ENCODE measurements at regions not wholly inside any gene's neighbourhood (a gene's known extent, or its start where the extent isn't known, plus 50 kb on each side); places are given as distances from the start of the nearest gene placed in this dataset.

- ChIA-PET POLR2A (no interaction called here), CTCF (interaction anchor here (1.2 to 1.4 kb wide), 3 partner anchors 8 to 184 kb away, joined by 3 to 6 read pairs (median 4); no protein-coding TSS in a partner anchor)
- H3K9ac ChIP-seq (replicated peaks; ENCODE audit: extremely low read depth, insufficient read depth, low read length), result no peak overlapping the region
Measured at GRCh38 chr15:39180030-39180429, 400.8 kb upstream of the THBS1 start.

More at GRCh38 chr15:39180030-39180429, 400.8 kb upstream of the THBS1 start:
- intact Hi-C loops (cut with micrococcal nuclease), result no loop called here
- Histone ChIP-seq H3K4me1 (ENCODE audit: control insufficient read depth, extremely low read depth, insufficient read depth, low read length) (peaks cover 15% of the 10 kb centered on the region), H3K4me2 (ENCODE audit: insufficient read depth, low read length) (no peak overlapping the region), H3K27me3 (ENCODE audit: control insufficient read depth in 2 of 2, insufficient read depth in 2 of 2, low read length in 2 of 2) (no peaks in the 10 kb centered on the region), H3K9me3 (replicated peaks; ENCODE audit: control insufficient read depth, insufficient read depth, low read length) (no peaks in the 10 kb centered on the region), H2AFZ (ENCODE audit: low read depth, low read length) (peak overlapping the region; percentile 50), H3K36me3 (ENCODE audit: control insufficient read depth in 2 of 2, extremely low read depth in 1 of 2, insufficient read depth in 2 of 2, low read length in 2 of 2) (no peaks in the 10 kb centered on the region), H3K27ac (ENCODE audit: insufficient read depth, low read depth, low read length) (no peak overlapping the region), H3K79me2 (ENCODE audit: control insufficient read depth, insufficient read depth, low read length) (no peaks in the 10 kb centered on the region), H4K20me1 (replicated peaks; ENCODE audit: control insufficient read depth, extremely low read depth, insufficient read depth, low read length) (no peaks in the 10 kb centered on the region), H3K9me1 (replicated peaks; ENCODE audit: control insufficient read depth, extremely low read depth, insufficient read depth, low read length) (no peaks in the 10 kb centered on the region), H3K4me3 (replicated peaks in 1 of 3; ENCODE audit: insufficient read depth in 1 of 3, low read depth in 1 of 3, low read length in 3 of 3) (no peak overlapping the region)
- FAIRE-seq, result no peak
- BruUV-seq (replicated peaks), result no TSS peak
- no peak for DNase-seq (ENCODE audit: low read depth, low spot score)
- dilution Hi-C loops (cut with MboI; ENCODE audit: extremely low pct_ligation_motif_present, low sequenced_read_pairs), result loop anchor here (25.0 kb wide), 1 partner anchor 182 kb away; no protein-coding TSS in a partner anchor
- no peak for TF ChIP-seq CTCF (IDR thresholded peaks at IDR 0.05; ENCODE audit: extremely low read depth in 1 of 2, insufficient read depth in 1 of 2, low read depth in 1 of 2, low read length in 2 of 2)
- no peak for TF ChIP-seq EZH2 (IDR thresholded peaks at IDR 0.05; ENCODE audit: borderline replicate concordance, low read depth, low read length, severe bottlenecking)
- no peak for TF ChIP-seq FOS (IDR thresholded peaks at IDR 0.05; ENCODE audit: borderline replicate concordance, insufficient read depth, low read length)
- no peak for TF ChIP-seq POLR2A (IDR thresholded peaks at IDR 0.05; ENCODE audit: low read depth, low read length)
- TF ChIP-seq JUN (IDR thresholded peaks at IDR 0.05; ENCODE audit: borderline replicate concordance, insufficient read depth, insufficient read length, low read depth), result no peak
- no peak for TF ChIP-seq POLR2AphosphoS5 (IDR thresholded peaks at IDR 0.05; ENCODE audit: insufficient read depth, low read depth, low read length)
- TF ChIP-seq MAX (IDR thresholded peaks at IDR 0.05; ENCODE audit: insufficient read depth, insufficient read length), result no peak
- TF ChIP-seq GATA2 (IDR thresholded peaks at IDR 0.05; ENCODE audit: insufficient read depth, insufficient read length, low read depth, low read length), result no peak
- no peak for TF ChIP-seq MYC (IDR thresholded peaks at IDR 0.05; ENCODE audit: low read depth, low read length)

Measured in endothelial cell of umbilical vein (primary cell).